GM13976 (cell line): ENCODE measurements at regions not wholly inside any gene's neighbourhood (a gene's known extent, or its start where the extent isn't known, plus 50 kb on each side); places are given as distances from the start of the nearest gene placed in this dataset.

Source experiments
- DNase-seq: peaks from one replicate; pipeline ENCODE4 v3.0.0; 2012; ENCODE audit warnings: low spot score
- CTCF ChIP-seq: IDR thresholded peaks from 2 replicates; pipeline ENCODE4 v1.5.1; 2012; ENCODE audit warnings: borderline replicate concordance, mild to moderate bottlenecking; ENCODE audit not compliant: insufficient read depth; ENCODE audit errors: extremely low read depth, missing control alignments, control extremely low read depth
- in situ Hi-C: fragments of 300-500 bp; cut with MboI; formaldehyde crosslinking; loops from one replicate; pipeline ENCODE4 v1.12.0; 2022; ENCODE audit warnings: low sequenced_read_pairs, mixed read lengths, inconsistent platforms; ENCODE audit not compliant: unreplicated experiment

GRCh38 chr3:152629363-152630122, 205.4 kb upstream of the P2RY1 start:
- no peak for TF ChIP-seq CTCF
- DNase-seq, result no peak
- in situ Hi-C loops, result no loop called here

GRCh38 chr3:152635389-152635788, 199.5 kb upstream of the P2RY1 start:
- TF ChIP-seq CTCF, result no peak
- in situ Hi-C loops, result no loop called here
- no peak for DNase-seq

GRCh38 chr3:152636651-152637050, 198.3 kb upstream of the P2RY1 start:
- no peak for DNase-seq
- in situ Hi-C loops, result no loop called here
- no peak for TF ChIP-seq CTCF

- TF ChIP-seq CTCF, result no peak
- DNase-seq, result no peak
- in situ Hi-C loops, result no loop called here
Measured at GRCh38 chr3:152638214-152638613, 196.7 kb upstream of the P2RY1 start.

- in situ Hi-C loops, result no loop called here
- no peak for DNase-seq
- no peak for TF ChIP-seq CTCF
Measured at GRCh38 chr3:152638707-152639450, 196.1 kb upstream of the P2RY1 start.

GRCh38 chr3:152641198-152641597, 193.7 kb upstream of the P2RY1 start:
- in situ Hi-C loops, result no loop called here
- no peak for TF ChIP-seq CTCF
- no peak for DNase-seq

- no peak for DNase-seq
- no peak for TF ChIP-seq CTCF
- in situ Hi-C loops, result no loop called here
Measured at GRCh38 chr3:152642658-152643057, 192.3 kb upstream of the P2RY1 start.
